Esophagus (tissue), 2 donors: ENCODE measurements at regions not wholly inside any gene's neighbourhood (a gene's known extent, or its start where the extent isn't known, plus 50 kb on each side); places are given as distances from the start of the nearest gene placed in this dataset.

Source experiments
- H3K27ac ChIP-seq, 2 donors: one replicate each; pipeline ENCODE4 v1.5.1; 2013; ENCODE audit warnings: low read depth in 2 of 2, mild to moderate bottlenecking in 2 of 2, inconsistent platforms in 1 of 2, low read length in 1 of 2, moderate library complexity in 1 of 2
- H3K27me3 ChIP-seq, 2 donors: one replicate each; pipeline ENCODE4 v1.6.1; 2013; ENCODE audit warnings: low read length in 2 of 2, control low read depth in 1 of 2, mild to moderate bottlenecking in 1 of 2; ENCODE audit not compliant: insufficient read depth in 2 of 2, control insufficient read depth in 1 of 2
- H3K36me3 ChIP-seq, 2 donors: one replicate each; pipeline ENCODE4 v1.6.1; 2013; ENCODE audit warnings: low read length in 1 of 2; ENCODE audit not compliant: control insufficient read depth in 2 of 2, insufficient read depth in 2 of 2
- H3K4me1 ChIP-seq, 2 donors: one replicate each; pipeline ENCODE4 v1.6.1; 2013; ENCODE audit warnings: low read length in 1 of 2; ENCODE audit not compliant: control insufficient read depth in 2 of 2, insufficient read depth in 2 of 2
- H3K4me3 ChIP-seq, 2 donors: one replicate each; pipeline ENCODE4 v1.5.1; 2013; ENCODE audit warnings: low read length in 2 of 2, mild to moderate bottlenecking in 2 of 2, low read depth in 1 of 2, moderate library complexity in 1 of 2
- H3K9me3 ChIP-seq, 2 donors: one replicate each; pipeline ENCODE4 v1.6.1; 2013; ENCODE audit warnings: mild to moderate bottlenecking in 2 of 2, low read depth in 1 of 2, low read length in 1 of 2, moderate library complexity in 1 of 2; ENCODE audit not compliant: control insufficient read depth in 2 of 2, insufficient read depth in 1 of 2
- WGBS, 2 donors: extraction: QIAGEN DNeasy Blood & Tissue Kit; methylation state at CpG; one replicate each; pipeline ENCODE4 v1.1.7; 2013; 5-methylcytosine and 5-hydroxymethylcytosine counted together
- donor health status: healthy with polysubstance abuse.
- donor health status: Bipolar disorder and iron deficiency.

GRCh38 chr2:146997488-146997887 lies 847.3 kb upstream of the ACVR2A start:
- H3K27me3 ChIP-seq = no peaks in the 10 kb centered on the region
- H3K9me3 ChIP-seq = no peaks in the 10 kb centered on the region
- no peak overlapping the region for H3K4me3 ChIP-seq
- H3K27ac ChIP-seq = no peak overlapping the region
- H3K4me1 ChIP-seq = no peaks in the 10 kb centered on the region
- H3K36me3 ChIP-seq = no peaks in the 10 kb centered on the region

- Histone ChIP-seq H3K27me3 (no peaks in the 10 kb centered on the region), H3K27ac (no peak overlapping the region), H3K4me1 (no peaks in the 10 kb centered on the region), H3K9me3 (no peaks in the 10 kb centered on the region), H3K36me3 (no peaks in the 10 kb centered on the region), H3K4me3 (no peak overlapping the region)
- WGBS, 2 donors = 75 to 84% methylated on average over 1 of the region's 1 CpG
Measured at GRCh38 chr2:146994246-146994645, 850.6 kb upstream of the ACVR2A start.

- H3K27me3 ChIP-seq = no peaks in the 10 kb centered on the region
- H3K4me3 ChIP-seq = no peak overlapping the region
- H3K9me3 ChIP-seq = no peaks in the 10 kb centered on the region
- H3K27ac ChIP-seq = no peak overlapping the region
- 88 to 98% methylated on average over 2 of the region's 2 CpGs for WGBS, 2 donors
- H3K4me1 ChIP-seq = no peaks in the 10 kb centered on the region
- H3K36me3 ChIP-seq = no peaks in the 10 kb centered on the region
Measured at GRCh38 chr2:146992466-146992865, 852.4 kb upstream of the ACVR2A start.

- no peak overlapping the region for H3K27ac ChIP-seq
- no peaks in the 10 kb centered on the region for H3K9me3 ChIP-seq
- WGBS, 2 donors = 97 to 98% methylated on average over 2 of the region's 2 CpGs
- H3K4me3 ChIP-seq = no peak overlapping the region
- no peaks in the 10 kb centered on the region for H3K36me3 ChIP-seq
- no peaks in the 10 kb centered on the region for H3K27me3 ChIP-seq
- H3K4me1 ChIP-seq = no peaks in the 10 kb centered on the region
Measured at GRCh38 chr2:146992057-146992456, 852.8 kb upstream of the ACVR2A start.

- Histone ChIP-seq H3K9me3 (no peaks in the 10 kb centered on the region), H3K27me3 (no peaks in the 10 kb centered on the region), H3K36me3 (no peaks in the 10 kb centered on the region), H3K4me1 (peaks cover 0 to 2% of the 10 kb centered on the region in 2 donors), H3K4me3 (no peak overlapping the region), H3K27ac (no peak overlapping the region)
- 63 to 67% methylated on average over 6 of the region's 6 CpGs for WGBS, 2 donors
Measured at GRCh38 chr2:146990311-146991054, 854.3 kb upstream of the ACVR2A start.

GRCh38 chr2:146989741-146990140 lies 855.1 kb upstream of the ACVR2A start:
- Histone ChIP-seq H3K27me3 (no peaks in the 10 kb centered on the region), H3K36me3 (no peaks in the 10 kb centered on the region), H3K4me3 (no peak overlapping the region), H3K27ac (no peak overlapping the region), H3K4me1 (peaks cover 0 to 2% of the 10 kb centered on the region in 2 donors), H3K9me3 (no peaks in the 10 kb centered on the region)
- 84% methylated on average over 1 of the region's 1 CpG for WGBS, 2 donors

- H3K27me3 ChIP-seq = no peaks in the 10 kb centered on the region
- H3K36me3 ChIP-seq = no peaks in the 10 kb centered on the region
- H3K27ac ChIP-seq = no peak overlapping the region
- no peak overlapping the region for H3K4me3 ChIP-seq
- WGBS, 2 donors = 85 to 93% methylated on average over 2 of the region's 2 CpGs
- peaks cover 0 to 2% of the 10 kb centered on the region in 2 donors for H3K4me1 ChIP-seq
- H3K9me3 ChIP-seq = no peaks in the 10 kb centered on the region
Measured at GRCh38 chr2:146987996-146988395, 856.8 kb upstream of the ACVR2A start.

GRCh38 chr2:146986161-146986560 lies 858.7 kb upstream of the ACVR2A start:
- Histone ChIP-seq H3K9me3 (no peaks in the 10 kb centered on the region), H3K27me3 (no peaks in the 10 kb centered on the region), H3K27ac (no peak overlapping the region), H3K36me3 (no peaks in the 10 kb centered on the region), H3K4me3 (no peak overlapping the region), H3K4me1 (peaks cover 0 to 2% of the 10 kb centered on the region in 2 donors)
- WGBS, 2 donors = 21 to 41% methylated on average over 4 of the region's 4 CpGs

GRCh38 chr2:146985753-146986152 lies 859.1 kb upstream of the ACVR2A start:
- Histone ChIP-seq H3K36me3 (no peaks in the 10 kb centered on the region), H3K27me3 (no peaks in the 10 kb centered on the region), H3K4me1 (peaks cover 0 to 2% of the 10 kb centered on the region in 2 donors), H3K4me3 (no peak overlapping the region), H3K9me3 (no peaks in the 10 kb centered on the region), H3K27ac (peak overlapping the region in 1 of 2 donors; percentile 51)
- 29 to 52% methylated on average over 2 of the region's 2 CpGs for WGBS, 2 donors

- Histone ChIP-seq H3K27me3 (no peaks in the 10 kb centered on the region), H3K4me1 (peaks cover 0 to 2% of the 10 kb centered on the region in 2 donors), H3K27ac (no peak overlapping the region), H3K36me3 (no peaks in the 10 kb centered on the region), H3K4me3 (no peak overlapping the region), H3K9me3 (no peaks in the 10 kb centered on the region)
- 74% methylated on average over 4 of the region's 4 CpGs for WGBS, 2 donors
Measured at GRCh38 chr2:146984014-146984413, 860.8 kb upstream of the ACVR2A start.
